Activated T-cell treated with anti-CD3 and anti-CD28 coated beads for 4 hours (primary cell): ENCODE measurements at regions not wholly inside any gene's neighbourhood (a gene's known extent, or its start where the extent isn't known, plus 50 kb on each side); places are given as distances from the start of the nearest gene placed in this dataset.

Experiments used
- DNase-seq: peaks from one replicate; pipeline ENCODE4 v3.0.0-alpha.2; 2020

- DNase-seq, result peak; percentile 28
Measured at GRCh38 chr6:105810105-105810921, 275.8 kb upstream of the PRDM1 start.

- no peak for DNase-seq
Measured at GRCh38 chr6:105808571-105808970, 277.6 kb upstream of the PRDM1 start.

GRCh38 chr6:105807905-105808304, 278.2 kb upstream of the PRDM1 start:
- DNase-seq, result no peak

- DNase-seq, result no peak
Measured at GRCh38 chr6:105806486-105806920, 279.6 kb upstream of the PRDM1 start.

- DNase-seq, result no peak
Measured at GRCh38 chr6:105805501-105806023, 280.6 kb upstream of the PRDM1 start.

- DNase-seq, result no peak
Measured at GRCh38 chr6:105804424-105804823, 281.7 kb upstream of the PRDM1 start.

- no peak for DNase-seq
Measured at GRCh38 chr6:105804000-105804399, 282.1 kb upstream of the PRDM1 start.

GRCh38 chr6:105803442-105803841, 282.7 kb upstream of the PRDM1 start:
- no peak for DNase-seq

- DNase-seq, result no peak
Measured at GRCh38 chr6:105802703-105803102, 283.4 kb upstream of the PRDM1 start.

- no peak for DNase-seq
Measured at GRCh38 chr6:105800871-105801270, 285.3 kb upstream of the PRDM1 start.

GRCh38 chr6:105800398-105800797, 285.7 kb upstream of the PRDM1 start:
- no peak for DNase-seq

- DNase-seq, result no peak
Measured at GRCh38 chr6:105799056-105799455, 287.1 kb upstream of the PRDM1 start.

- DNase-seq, result no peak
Measured at GRCh38 chr6:105797983-105798453, 288.1 kb upstream of the PRDM1 start.

GRCh38 chr6:105797286-105797979, 288.7 kb upstream of the PRDM1 start:
- DNase-seq, result no peak

- no peak for DNase-seq
Measured at GRCh38 chr6:105795913-105796517, 290.1 kb upstream of the PRDM1 start.

GRCh38 chr6:105795366-105795765, 290.8 kb upstream of the PRDM1 start:
- DNase-seq, result no peak

GRCh38 chr6:105794870-105795269, 291.3 kb upstream of the PRDM1 start:
- DNase-seq, result no peak

- no peak for DNase-seq
Measured at GRCh38 chr6:105794239-105794638, 291.9 kb upstream of the PRDM1 start.

GRCh38 chr6:105793130-105793529, 293.0 kb upstream of the PRDM1 start:
- DNase-seq, result no peak

GRCh38 chr6:105791583-105792318, 294.4 kb upstream of the PRDM1 start:
- no peak for DNase-seq

GRCh38 chr6:105791179-105791578, 295.0 kb upstream of the PRDM1 start:
- no peak for DNase-seq

GRCh38 chr6:105790635-105791034, 295.5 kb upstream of the PRDM1 start:
- DNase-seq, result no peak

GRCh38 chr6:105789935-105790334, 296.2 kb upstream of the PRDM1 start:
- DNase-seq, result no peak
